NCI-H1694 treated with DMSO at 0.1 percent for 48 hours (cell line): ENCODE measurements at regions not wholly inside any gene's neighbourhood (a gene's known extent, or its start where the extent isn't known, plus 50 kb on each side); places are given as distances from the start of the nearest gene placed in this dataset.
"Not testable (repeated sequence)": the region's sequence is repeated elsewhere in the genome, so short reads cannot be mapped to it uniquely, and the experiment has no call there.

Experiments
- DNase-seq: peaks from one replicate; lab custom pipeline; 2025; lab: John Stamatoyannopoulos, UW

DNA sequence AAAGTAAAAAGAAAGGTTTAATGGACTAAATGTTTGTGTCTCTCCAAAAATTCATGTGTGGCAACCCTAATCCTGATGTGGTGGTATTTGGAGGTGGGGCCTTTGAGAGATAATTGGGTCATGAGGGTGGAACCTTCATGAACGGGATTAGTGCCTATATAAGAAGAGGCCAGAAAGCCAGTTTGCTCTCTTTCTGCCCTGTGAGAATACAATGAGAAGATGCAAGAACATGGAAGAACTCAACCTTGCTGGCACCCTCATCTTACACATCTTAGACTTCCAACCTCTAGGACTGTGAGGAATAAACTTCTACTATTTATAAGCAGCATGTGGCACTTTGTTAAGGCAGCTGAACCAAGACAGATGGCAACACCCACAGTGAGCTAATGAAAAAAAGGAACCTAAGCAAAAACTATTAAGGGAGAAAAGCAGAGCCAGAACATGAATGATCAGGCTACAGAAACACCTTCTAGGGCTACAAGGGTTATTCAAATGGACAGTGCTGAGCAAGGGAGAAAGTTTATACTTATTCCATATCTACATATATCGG, 159.5 kb downstream of the PLK2 start:
- DNase-seq, result no peak

DNA sequence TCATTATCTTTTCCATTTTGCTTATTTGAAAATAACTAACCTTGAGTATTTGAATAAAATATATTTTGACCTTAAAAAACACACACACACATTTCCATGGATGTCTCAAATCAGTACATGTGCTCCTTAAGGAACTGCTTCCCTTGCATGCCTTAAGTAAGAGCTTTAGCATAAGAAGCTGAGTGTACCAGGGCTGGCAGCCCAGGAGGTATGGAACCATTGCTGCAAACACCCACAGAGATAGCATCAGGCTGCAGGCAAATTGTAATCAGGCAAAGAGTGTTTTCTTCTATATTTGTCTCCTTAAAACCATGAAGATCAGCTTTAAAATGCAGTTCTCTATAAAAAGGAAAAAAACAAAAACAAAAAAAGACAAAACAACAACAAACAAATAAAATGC, 160.6 kb downstream of the PLK2 start:
- no peak for DNase-seq

DNA sequence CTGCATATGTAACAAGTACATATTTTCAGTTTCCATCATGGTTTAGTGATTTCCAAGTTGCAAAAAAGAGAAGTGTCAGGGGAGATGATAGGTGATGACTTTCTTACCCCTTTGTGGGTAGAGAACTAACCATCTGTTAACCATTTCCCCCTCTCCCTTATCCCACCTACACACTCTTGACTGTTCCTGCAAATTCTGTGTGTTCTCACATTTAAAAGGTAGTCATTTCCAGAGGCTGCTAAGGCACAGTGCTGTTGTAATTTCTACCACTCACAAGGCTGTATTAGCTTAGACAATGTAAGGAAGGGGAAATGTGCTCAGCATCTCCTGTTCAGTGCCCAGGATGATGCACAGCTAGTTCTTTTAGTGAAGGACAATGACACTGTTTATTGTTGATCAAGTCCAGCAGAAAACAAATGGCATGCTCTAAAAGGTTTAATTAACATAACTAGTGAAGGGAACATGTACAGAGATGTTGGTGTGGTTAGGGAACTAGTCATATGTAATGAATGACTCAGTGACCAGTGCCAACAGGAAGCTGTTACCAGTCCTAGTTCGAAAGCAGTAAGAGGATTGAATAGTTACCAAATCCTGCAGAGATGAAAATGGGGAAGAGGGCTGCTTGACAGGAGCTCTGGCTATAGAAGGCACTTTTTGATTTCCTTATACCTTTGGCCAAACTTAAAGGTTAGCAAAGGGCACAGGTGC, 165.1 kb downstream of the PLK2 start:
- no peak for DNase-seq

DNA sequence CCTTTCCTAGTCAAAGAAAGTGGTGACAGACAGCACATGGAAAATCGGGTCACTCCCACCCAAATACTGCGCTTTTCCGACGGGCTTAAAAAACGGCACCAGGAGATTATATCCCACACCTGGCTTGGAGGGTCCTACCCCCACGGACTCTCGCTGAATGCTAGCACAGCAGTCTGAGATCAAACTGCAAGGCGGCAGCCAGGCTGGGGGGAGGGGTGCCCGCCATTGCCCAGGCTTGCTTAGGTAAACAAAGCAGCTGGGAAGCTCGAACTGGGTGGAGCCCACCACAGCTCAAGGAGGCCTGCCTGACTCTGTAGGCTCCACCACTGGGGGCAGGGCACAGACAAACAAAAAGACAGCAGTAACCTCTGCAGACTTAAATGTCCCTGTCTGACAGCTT, 171.6 kb downstream of the PLK2 start:
- not testable (repeated sequence) for DNase-seq

DNA sequence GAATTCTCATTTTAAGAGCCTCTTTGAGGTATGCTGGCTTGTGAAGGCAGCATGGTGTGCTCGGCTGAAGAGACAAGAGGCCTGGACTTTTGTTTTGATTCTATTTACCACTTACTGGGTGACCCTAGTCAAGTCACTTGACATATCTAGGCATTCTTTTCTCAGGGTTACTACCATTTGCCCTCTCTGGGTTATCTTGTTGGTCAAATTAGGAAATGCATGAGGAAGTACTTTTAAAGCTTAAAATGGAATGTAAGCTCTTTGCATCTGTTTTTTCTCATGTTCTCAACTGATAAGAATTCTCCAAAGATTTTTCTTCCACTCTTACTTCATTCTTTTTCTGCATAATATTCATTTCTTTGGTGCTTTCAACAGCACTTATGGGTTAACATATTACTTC, 173.1 kb downstream of the PLK2 start:
- no peak for DNase-seq

DNA sequence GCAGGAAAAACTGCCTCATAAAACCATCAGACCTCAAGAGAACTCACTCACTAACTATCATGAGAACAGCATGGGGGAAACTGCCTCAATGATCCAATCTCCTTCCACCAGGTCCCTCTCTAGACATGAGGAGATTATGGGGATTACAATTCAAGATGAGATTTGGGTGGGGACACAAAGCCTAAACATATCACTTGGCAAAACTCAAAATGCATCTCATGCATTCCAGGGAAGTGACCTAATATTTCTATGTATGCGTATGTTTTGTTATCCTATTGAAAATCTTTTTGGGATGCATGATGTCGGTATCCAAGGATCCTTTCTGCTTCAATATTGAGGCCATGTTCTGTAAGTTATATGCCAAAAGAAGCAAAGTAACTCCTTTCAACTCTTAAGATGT, 174.0 kb downstream of the PLK2 start:
- DNase-seq, result no peak

DNA sequence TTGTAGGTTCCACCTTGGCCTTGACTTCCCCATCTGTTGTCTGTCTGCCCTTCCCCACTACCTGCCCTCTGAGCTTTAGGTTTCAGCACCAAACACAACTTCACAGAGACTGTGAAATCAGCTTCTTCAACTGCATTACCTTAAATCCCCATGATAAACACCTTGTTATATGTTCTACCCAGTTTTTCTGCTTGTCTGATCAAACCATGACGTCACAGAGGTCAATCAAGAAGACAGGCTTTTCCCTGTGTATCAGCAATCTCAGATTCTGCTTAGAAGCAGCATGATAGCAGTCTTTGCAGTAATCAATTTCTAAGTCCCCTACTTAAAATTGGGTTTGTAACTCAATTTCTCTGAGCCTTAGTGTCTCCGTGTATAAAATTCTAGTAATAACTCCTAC, 175.0 kb downstream of the PLK2 start:
- DNase-seq, result no peak

DNA sequence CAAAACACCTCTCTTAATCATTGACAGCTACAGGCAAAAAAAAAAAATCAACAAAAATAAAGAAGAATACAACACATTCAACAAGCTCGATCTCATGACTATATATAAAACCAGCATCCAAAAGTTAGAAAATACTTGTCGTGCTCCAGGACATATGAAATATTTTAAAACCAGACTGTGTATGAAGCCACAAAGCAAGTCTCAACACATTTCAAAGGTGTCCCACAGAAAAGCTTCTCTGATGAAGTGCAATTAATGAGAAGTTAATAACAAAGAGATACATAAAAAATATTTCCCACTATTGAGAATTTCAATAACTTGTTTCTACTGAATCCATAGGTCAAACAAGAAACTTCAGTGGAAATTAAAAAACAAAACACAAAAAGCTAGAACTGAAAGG, 178.7 kb downstream of the PLK2 start:
- DNase-seq, result no peak

DNA sequence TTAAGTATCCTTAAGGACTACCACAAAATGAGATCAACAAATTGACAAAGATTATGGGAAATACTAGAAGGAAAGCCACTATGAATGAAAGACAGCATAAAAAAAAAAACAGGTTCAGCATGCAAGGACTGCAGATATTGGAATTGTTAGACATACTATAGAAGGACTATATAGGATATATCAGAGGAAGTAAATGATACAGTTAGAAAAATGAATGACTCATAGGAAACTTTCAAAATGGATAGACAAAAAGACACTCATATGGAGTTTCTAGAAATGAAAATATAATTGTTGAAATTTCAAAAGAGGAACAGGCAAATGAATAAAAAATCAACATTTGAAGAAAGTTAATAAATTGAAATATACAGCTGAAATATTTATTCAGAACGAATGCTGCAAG, 180.6 kb downstream of the PLK2 start:
- DNase-seq, result no peak

DNA sequence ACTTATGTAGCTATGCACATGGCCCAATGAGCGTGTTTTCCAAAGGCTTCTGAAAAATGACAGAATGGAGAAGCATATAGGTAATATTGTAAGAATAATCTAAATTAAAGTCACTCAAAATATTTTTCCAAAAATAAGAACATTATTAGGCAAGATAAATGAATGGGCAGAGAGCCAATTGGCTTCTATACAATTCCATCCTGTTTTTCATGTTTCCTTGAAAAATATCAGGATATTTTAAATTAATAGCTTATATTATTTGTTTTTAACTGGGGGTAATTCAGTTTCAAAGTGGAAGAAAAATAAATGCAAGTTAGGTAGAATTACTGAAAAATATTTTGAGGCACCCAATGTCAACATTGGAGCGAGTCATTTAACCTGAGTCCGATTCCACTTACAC, 183.5 kb downstream of the PLK2 start:
- DNase-seq, result no peak

DNA sequence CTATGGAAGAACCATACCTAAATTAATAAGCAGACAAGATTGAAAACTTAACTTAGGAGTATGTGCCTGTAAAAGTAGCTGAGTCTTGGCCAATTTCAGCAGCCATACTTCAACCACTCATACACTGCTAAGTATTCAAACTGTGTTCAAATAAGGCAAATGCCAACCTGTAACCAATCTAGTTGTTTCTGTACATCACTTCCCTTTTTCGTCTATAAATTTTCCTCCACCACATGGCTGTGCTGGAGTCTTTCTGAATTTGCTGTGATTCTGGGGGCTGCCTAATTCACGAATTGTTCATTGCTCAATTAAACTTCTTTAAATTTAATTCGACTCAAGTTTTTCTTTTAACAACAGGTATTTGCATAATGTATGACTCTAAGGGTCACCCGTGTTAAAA, 184.4 kb downstream of the PLK2 start:
- no peak for DNase-seq

DNA sequence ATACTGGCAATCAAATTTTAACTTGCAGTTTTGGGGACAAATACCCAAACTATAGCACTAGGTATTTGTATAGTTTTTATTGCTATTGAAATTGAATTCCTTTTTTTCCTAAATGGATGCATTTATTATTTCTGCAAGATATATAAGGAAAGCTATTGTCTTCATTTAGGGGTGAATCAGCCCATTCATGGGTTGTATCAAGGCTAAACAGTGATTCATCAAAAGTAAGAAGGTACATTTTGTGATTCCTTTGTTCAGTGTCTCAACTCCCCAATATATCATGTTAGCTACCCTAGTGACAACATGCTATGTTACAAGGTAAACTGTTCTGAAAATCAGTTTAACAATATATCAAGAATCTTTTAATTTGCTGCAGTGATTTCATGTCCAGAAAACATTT, 185.7 kb downstream of the PLK2 start:
- no peak for DNase-seq

DNA sequence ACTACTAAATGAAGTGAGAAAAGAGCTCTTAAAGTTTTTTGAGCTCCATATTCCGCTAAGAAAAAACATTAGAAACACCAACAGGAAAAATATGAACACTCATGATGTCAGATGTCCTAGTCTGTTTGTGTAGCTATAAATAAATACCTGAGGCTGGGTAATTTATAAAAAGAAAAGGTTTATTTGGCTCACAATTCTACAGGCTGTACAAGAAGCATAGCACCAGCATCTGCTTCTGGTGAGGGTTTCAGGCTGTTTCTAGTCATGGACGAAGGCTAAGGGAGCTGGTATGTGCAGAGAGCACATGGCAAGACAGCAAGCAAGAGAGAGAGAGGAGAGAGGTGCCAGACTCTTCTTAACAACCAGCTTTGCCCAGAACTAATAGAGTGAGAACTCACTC, 186.2 kb downstream of the PLK2 start:
- DNase-seq, result no peak

DNA sequence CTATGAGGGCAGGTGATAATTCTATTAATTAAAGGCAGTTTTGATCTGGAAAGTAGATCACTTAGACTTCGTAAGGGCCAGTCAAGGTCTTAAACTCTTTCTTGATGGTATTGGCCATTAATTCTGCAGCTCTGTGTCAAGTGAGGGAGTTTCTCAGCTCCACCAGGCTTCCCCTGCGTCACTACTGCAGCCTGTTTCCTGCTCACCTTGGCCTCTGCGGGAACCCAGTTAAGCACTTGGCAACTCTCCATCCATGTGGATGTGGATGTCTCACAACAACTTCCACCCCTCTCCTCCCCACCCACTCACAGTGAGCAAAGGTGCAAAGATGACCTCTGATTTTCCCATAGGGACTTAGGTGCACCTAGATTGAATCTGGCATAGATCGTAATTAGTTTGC, 191.6 kb downstream of the PLK2 start:
- no peak for DNase-seq

DNA sequence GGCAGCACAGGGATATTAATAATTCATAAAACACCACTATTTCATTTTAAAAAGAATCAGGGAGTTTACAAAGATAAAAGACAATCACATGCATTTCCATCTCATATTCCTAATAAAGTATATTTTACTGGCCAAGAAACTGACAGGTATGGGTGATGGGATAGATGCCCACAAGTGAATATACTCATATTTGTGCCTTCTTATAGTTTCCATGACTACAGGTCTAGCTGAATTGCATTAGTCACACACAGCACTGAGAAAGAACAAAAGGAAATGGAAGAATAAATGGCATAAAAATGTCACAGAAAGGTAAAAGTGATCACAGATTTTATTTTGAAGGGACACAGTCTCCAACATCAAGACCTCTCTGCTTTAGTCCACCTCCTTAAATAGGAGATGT, 193.5 kb downstream of the PLK2 start:
- no peak for DNase-seq

DNA sequence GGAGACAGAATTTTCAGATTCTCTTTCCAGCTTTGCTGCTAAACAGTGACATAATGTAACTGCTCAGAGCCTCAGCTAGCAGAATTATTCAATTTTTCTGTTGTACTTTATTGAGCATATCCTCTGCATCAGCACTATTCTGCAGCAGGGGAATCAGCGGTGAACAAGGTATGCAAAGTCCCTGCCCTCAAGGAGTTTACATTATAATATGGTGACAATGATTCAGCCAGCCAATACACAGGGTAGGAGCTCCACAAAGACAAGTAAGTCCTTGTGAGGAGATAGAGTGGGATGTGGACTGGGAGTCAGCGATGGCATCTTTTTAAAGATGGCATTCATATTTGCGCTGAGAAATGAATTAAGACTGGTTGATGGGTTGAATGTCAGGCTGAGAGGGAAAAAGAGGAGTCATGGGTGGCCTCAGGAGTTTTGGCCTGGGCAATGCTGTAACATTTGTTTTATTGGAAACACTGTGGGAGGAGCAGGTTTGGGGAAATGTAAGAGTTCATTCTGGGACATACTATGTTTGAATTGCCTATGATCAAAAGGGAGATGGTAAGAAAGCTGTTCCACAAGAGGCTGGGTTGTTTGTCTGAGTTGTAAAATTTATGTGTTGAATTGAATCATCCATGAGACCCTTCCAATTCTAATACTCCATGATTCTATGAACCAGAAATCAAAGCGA, 194.5 kb downstream of the PLK2 start:
- no peak for DNase-seq

DNA sequence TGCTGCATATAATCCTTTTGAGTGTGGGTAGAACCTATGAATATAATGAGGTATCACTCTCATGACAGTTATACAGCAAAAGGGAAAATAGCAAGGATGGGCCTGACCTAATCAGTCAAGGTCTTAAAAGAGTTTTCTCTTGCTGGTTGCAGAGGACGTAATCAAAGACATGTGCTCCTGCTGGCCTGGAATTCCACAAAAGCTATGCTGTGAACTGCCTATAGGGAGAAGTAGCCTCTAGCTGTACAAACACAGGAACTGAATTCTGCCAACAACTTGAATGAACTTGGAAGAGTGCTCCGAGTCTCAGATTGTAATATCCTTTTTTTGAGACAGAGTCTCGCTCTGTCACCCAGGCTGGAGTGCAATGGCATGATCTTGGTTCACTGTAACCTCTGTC, 195.6 kb downstream of the PLK2 start:
- DNase-seq, result no peak

DNA sequence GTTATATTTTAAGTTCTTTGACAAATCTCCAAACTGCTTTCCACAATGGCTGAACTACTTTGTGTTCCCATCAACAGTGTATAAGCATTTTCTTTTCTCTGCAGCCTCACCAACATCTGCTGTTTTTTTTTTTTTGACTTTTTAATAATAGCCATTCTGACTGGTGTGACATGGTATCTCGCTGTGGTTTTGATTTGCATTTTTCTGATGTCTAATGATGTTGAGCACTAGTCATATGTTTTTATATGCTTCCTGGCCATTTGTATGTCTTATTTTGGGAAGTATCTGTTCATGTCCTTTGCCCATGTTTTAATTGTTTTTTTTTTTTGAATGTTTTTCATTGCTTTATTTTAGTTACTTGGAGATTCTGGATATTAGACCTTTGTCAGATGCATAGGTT, 196.6 kb downstream of the PLK2 start:
- DNase-seq, result no peak

DNA sequence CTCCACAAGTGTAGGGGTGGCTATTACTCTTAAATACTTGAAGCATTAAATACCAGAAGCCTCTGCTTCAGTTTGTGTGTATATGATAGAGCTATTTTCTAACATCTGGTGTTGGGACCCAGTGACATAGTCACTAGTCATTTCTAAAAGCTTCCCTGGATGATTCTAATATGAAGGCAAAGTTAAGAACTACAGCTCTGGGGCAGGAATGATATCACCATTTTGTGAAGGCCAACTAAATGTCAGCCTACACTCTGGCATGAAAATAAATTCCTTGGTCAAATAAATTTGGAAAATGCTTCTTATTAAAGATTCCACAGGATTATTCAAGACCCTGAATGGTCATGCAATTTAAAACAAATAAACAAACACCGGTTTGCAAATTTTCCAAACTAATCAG, 197.7 kb downstream of the PLK2 start:
- DNase-seq, result no peak

DNA sequence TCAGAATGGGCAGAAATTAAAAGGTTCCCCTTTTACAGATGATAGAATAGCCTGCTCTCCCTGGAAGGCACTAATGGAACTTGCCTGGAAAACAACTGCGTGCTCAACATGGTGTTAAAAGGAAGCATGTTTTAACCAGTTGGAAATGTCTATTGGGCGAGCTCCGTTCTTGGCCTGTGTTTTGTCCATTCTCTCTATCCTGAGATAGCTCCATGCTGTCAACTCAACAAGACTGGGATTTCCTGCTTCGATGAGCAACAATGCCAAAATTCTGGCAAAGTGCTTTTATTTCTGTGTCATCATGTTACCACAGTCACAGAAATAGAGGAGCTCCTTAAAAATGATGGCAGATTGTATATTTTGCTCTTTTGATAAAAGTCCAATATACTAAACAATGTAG, 198.3 kb downstream of the PLK2 start:
- no peak for DNase-seq

DNA sequence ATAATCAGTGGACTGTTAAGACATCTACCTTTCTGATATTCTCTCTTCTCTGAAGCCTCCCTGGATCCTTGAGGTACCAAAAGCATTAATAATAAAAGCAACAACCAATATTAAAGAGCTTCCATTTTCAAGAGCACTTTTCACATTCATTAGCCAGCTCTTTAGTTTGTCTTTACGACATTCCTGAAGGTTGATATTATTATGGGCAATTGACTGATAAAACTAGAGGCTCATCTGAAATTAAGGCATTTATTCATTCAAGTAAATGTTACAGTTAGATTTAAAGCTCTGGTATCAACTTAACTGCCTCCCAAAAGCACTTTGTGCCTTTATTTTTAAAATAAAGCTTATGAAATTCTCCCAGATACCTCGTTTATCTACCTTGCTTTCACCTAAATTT, 199.6 kb downstream of the PLK2 start:
- no peak for DNase-seq

DNA sequence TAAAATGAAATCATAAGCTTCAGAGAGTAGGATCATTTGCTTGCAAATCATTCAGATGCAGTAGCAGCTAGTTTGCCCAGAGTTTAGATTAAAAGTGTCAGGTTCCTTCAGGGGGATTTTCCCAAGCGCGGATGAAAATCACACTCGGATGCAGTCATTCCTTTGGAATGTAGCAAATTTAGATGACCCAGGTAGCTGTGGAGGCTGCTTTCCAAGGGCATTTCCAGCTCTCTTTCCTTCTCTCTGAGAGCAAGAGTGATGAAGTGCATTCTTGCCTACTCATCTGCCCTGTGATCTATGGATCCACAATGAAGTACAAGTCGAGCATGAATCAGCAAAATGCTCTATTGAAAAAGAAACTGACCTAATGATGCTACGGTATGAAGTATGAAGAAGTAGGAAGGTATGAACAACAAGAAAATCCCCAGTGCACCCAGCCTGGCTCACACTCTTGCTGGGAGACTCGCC, 200.2 kb downstream of the PLK2 start:
- DNase-seq, result no peak

DNA sequence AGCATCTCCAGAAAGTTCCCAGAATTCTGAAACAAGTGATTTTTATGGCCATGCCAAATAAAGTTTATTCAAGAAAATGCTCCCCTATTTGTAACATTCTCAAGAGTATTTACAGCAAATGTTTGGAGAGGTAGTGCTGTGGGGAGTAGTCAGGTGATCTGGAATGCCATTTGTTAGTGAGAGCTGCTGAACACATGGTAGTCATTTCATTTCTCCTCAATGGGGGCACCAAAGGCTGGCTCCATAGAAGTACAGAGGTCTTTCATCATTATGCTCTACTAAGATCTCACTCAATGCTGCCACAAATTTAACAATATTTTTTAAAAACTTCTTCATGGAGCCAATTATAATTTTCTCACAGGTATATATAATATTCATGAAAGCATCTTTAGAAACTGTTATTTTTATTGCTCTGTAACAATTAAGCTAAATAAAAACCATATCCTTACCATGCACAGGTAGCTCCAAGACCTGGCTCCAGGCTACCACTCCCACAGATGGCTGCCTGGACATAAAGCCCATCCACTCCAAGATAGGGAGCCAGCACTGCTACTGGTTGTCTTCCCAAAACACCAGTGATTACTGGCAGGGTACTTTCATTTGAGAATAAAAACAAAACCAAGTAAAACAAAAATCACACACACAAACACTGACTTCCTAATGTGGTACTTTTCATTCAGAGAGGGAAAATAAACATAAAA, 200.8 kb downstream of the PLK2 start:
- DNase-seq, result no peak
